Body of pancreas (tissue), 4 donors: ENCODE measurements at regions not wholly inside any gene's neighbourhood (a gene's known extent, or its start where the extent isn't known, plus 50 kb on each side); places are given as distances from the start of the nearest gene placed in this dataset.

ENCODE experiments used
- POLR2A ChIP-seq, 3 donors: fragments of 450-650 bp; IDR thresholded peaks; one replicate each; pipeline ENCODE4 v1.6.1; 2016; ENCODE audit warnings: antibody characterized with exemption in 3 of 3, mild to moderate bottlenecking in 2 of 3
- TF ChIP-seq, protein P1 (sequence below), 7 experiments: fragments of 450-650 bp in 4 of 7; fragments of 200-600 bp in 3 of 7; sonication (generic) in 3 of 7; IDR thresholded peaks; one replicate each; pipeline ENCODE4 v1.5.1; 2016 to 2019; ENCODE audit warnings: antibody characterized with exemption in 7 of 7

DNA sequence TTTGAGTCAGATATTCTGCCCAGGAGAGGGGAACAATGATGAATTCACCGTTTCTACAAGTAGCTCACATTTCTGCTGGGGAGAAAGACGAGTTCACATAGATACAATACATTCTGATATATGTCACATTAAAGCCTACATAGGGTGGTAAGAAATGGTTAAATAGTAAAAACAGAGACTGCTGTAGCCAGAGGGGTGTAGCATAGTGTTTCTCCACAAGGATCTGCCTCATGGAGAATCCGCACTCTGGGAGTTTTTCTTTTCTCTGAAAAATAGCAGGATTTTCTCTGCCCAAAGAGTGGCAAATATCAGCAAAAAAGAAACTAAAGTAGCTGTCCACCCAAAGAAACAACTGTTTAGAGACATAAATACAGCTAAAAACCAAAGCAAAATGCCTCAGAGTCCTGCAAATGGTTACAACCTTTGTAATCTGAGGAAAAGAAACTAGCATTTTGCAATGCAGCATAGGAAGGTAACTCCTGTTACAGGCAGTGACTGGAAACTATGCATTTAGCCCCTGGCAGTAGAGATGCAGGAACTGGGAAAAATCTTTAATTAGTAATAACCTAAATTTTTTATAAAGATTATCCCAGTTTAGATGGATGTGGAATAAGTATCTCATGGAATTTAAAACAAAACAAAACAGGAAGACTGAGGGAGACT, 1126.7 kb upstream of the ADGRL2 start:
- TF ChIP-seq, protein P1, sequence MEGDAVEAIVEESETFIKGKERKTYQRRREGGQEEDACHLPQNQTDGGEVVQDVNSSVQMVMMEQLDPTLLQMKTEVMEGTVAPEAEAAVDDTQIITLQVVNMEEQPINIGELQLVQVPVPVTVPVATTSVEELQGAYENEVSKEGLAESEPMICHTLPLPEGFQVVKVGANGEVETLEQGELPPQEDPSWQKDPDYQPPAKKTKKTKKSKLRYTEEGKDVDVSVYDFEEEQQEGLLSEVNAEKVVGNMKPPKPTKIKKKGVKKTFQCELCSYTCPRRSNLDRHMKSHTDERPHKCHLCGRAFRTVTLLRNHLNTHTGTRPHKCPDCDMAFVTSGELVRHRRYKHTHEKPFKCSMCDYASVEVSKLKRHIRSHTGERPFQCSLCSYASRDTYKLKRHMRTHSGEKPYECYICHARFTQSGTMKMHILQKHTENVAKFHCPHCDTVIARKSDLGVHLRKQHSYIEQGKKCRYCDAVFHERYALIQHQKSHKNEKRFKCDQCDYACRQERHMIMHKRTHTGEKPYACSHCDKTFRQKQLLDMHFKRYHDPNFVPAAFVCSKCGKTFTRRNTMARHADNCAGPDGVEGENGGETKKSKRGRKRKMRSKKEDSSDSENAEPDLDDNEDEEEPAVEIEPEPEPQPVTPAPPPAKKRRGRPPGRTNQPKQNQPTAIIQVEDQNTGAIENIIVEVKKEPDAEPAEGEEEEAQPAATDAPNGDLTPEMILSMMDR (IDR thresholded peaks at IDR 0.05), result no peak
- TF ChIP-seq POLR2A (IDR thresholded peaks at IDR 0.05), result no peak
